Keratinocyte (primary cell): ENCODE measurements at regions not wholly inside any gene's neighbourhood (a gene's known extent, or its start where the extent isn't known, plus 50 kb on each side); places are given as distances from the start of the nearest gene placed in this dataset.

Experiments
- CTCF ChIP-seq, 3 experiments: IDR thresholded peaks in 1 of 3; conservative IDR thresholded peaks in 1 of 3; optimal IDR thresholded peaks in 1 of 3; 2 replicates in 2 of 3; 3 replicates in 1 of 3; pipeline versions ENCODE3 to v1.5.1; 2011; ENCODE audit warnings: low read length in 3 of 3, mild to moderate bottlenecking in 3 of 3, moderate library complexity in 2 of 3, control low read depth in 1 of 3, inconsistent platforms in 1 of 3; ENCODE audit not compliant: insufficient read depth in 2 of 3; ENCODE audit errors: extremely low read depth in 1 of 3
- EZH2 ChIP-seq: IDR thresholded peaks from one replicate; pipeline ENCODE4 v1.6.1; 2012; ENCODE audit warnings: inconsistent platforms, mild to moderate bottlenecking, low read length, moderate library complexity

- TF ChIP-seq CTCF (optimal IDR thresholded peaks at IDR 0.05 in 1 of 3, IDR thresholded peaks at IDR 0.05 in 1 of 3, conservative IDR thresholded peaks at IDR 0.05 in 1 of 3; ENCODE audit: extremely low read depth in 1 of 3, insufficient read depth in 2 of 3, low read length in 3 of 3): no peak
- TF ChIP-seq EZH2: no peak
These were observed 313.0 kb upstream of the NPVF start for GRCh38 chr7:25541094-25541821.
